Right lobe of liver (tissue), 6 donors: ENCODE measurements at regions not wholly inside any gene's neighbourhood (a gene's known extent, or its start where the extent isn't known, plus 50 kb on each side); places are given as distances from the start of the nearest gene placed in this dataset.

Source experiments
- ATAC-seq, 4 donors: fragments of 200-7000 bp; cut with Tn5 transposase; one replicate each; pipeline ENCODE4 v1.9.1; 2020; ENCODE audit warnings: mild to moderate bottlenecking in 4 of 4, moderate library complexity in 4 of 4
- DNase-seq, 3 donors: peaks; one replicate each; pipeline ENCODE4 v3.0.0-alpha.2; 2020
- H3K27ac ChIP-seq, 3 donors: fragments of 200-600 bp; one replicate each; pipeline ENCODE4 v1.8.0; 2022
- H3K27me3 ChIP-seq, 2 donors: fragments of 200-600 bp; one replicate each; pipeline ENCODE4 v1.8.0; 2022
- H3K36me3 ChIP-seq, 4 donors: fragments of 200-600 bp; sonication (generic) in 1 of 4; one replicate each; pipeline versions ENCODE4 v1.5.1 to v1.8.0; 2017 to 2022; ENCODE audit warnings: control low read depth in 1 of 4
- H3K4me1 ChIP-seq, 4 donors: fragments of 200-600 bp; sonication (generic) in 1 of 4; one replicate each; pipeline versions ENCODE4 v1.5.1 to v1.8.0; 2017 to 2022; ENCODE audit warnings: control low read depth in 1 of 4
- H3K4me3 ChIP-seq, 3 donors: fragments of 200-600 bp; one replicate each; pipeline ENCODE4 v1.8.0; 2022
- H3K9me3 ChIP-seq, 4 donors: fragments of 200-600 bp; sonication (generic) in 1 of 4; one replicate each; pipeline versions ENCODE4 v1.5.1 to v1.8.0; 2017 to 2022; ENCODE audit warnings: control low read depth in 1 of 4
- POLR2A ChIP-seq: fragments of 450-650 bp; IDR thresholded peaks from one replicate; pipeline ENCODE4 v1.6.1; 2017; ENCODE audit warnings: antibody characterized with exemption, mild to moderate bottlenecking
- WGBS: methylation state at CpG from one replicate; pipeline ENCODE4 v1.1.6; 2018; ENCODE audit warnings: low coverage, low lambda C conversion rate; ENCODE audit not compliant: insufficient coverage; ENCODE audit errors: missing lambda C conversion rate; 5-methylcytosine and 5-hydroxymethylcytosine counted together
- intact Hi-C, 2 donors: fragments of 100-400 bp; cut with DNase I; formaldehyde crosslinking; loops; one replicate each; pipeline versions ENCODE4 v1.11.2 to v1.14.1; 2022
- TF ChIP-seq, protein P1 (sequence below), 4 donors: fragments of 200-600 bp in 3 of 4; fragments of 450-650 bp in 1 of 4; IDR thresholded peaks; one replicate each; pipeline versions ENCODE4 v1.5.1 to v1.8.0; 2016 to 2022; ENCODE audit warnings: antibody characterized with exemption in 4 of 4, mild to moderate bottlenecking in 2 of 4
- donor health status: DM: no; HTN: yes; CAD: no.
- donor health status: DM: no; HTN: no; CAD: no.
- donor health status: DM: no; HTN: no; CAD: no.
- donor health status: DM: no; HTN: yes; CAD: no.
- donor health status: DM: no; HTN: yes; CAD: no.

GRCh38 chr1:209485167-209485566 lies 98.3 kb upstream of the CAMK1G start:
- DNase-seq, result no peak
- intact Hi-C loops, result no loop called here
- ATAC-seq, result no peak
- H3K9me3 ChIP-seq, result no peaks in the 10 kb centered on the region
- H3K36me3 ChIP-seq, result no peaks in the 10 kb centered on the region
- no peaks in the 10 kb centered on the region for H3K27me3 ChIP-seq
- H3K27ac ChIP-seq, result no peak overlapping the region
- no peaks in the 10 kb centered on the region for H3K4me1 ChIP-seq
- 100% methylated on average over 1 of the region's 2 CpGs for WGBS
- H3K4me3 ChIP-seq, result no peak overlapping the region
- no peak for TF ChIP-seq POLR2A
- TF ChIP-seq, protein P1, sequence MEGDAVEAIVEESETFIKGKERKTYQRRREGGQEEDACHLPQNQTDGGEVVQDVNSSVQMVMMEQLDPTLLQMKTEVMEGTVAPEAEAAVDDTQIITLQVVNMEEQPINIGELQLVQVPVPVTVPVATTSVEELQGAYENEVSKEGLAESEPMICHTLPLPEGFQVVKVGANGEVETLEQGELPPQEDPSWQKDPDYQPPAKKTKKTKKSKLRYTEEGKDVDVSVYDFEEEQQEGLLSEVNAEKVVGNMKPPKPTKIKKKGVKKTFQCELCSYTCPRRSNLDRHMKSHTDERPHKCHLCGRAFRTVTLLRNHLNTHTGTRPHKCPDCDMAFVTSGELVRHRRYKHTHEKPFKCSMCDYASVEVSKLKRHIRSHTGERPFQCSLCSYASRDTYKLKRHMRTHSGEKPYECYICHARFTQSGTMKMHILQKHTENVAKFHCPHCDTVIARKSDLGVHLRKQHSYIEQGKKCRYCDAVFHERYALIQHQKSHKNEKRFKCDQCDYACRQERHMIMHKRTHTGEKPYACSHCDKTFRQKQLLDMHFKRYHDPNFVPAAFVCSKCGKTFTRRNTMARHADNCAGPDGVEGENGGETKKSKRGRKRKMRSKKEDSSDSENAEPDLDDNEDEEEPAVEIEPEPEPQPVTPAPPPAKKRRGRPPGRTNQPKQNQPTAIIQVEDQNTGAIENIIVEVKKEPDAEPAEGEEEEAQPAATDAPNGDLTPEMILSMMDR (IDR thresholded peaks at IDR 0.05), result no peak

GRCh38 chr1:209485751-209486150 lies 97.8 kb upstream of the CAMK1G start:
- no peaks in the 10 kb centered on the region for H3K27me3 ChIP-seq
- H3K4me1 ChIP-seq, result no peaks in the 10 kb centered on the region
- 66% methylated on average over 3 of the region's 3 CpGs for WGBS
- TF ChIP-seq, protein P1 (IDR thresholded peaks at IDR 0.05), result no peak
- no peak for TF ChIP-seq POLR2A
- no peak for DNase-seq
- H3K4me3 ChIP-seq, result no peak overlapping the region
- no peaks in the 10 kb centered on the region for H3K9me3 ChIP-seq
- intact Hi-C loops, result no loop called here
- no peak for ATAC-seq
- no peaks in the 10 kb centered on the region for H3K36me3 ChIP-seq
- no peak overlapping the region for H3K27ac ChIP-seq

GRCh38 chr1:209486861-209487593 lies 96.5 kb upstream of the CAMK1G start:
- Histone ChIP-seq H3K27ac (no peak overlapping the region), H3K4me1 (no peaks in the 10 kb centered on the region), H3K27me3 (no peaks in the 10 kb centered on the region), H3K4me3 (no peak overlapping the region), H3K36me3 (no peaks in the 10 kb centered on the region), H3K9me3 (no peaks in the 10 kb centered on the region)
- no peak for DNase-seq
- ATAC-seq, result no peak
- WGBS, result 83% methylated on average over 1 of the region's 1 CpG
- intact Hi-C loops, result no loop called here
- no peak for TF ChIP-seq POLR2A
- TF ChIP-seq, protein P1 (IDR thresholded peaks at IDR 0.05), result no peak

DNA sequence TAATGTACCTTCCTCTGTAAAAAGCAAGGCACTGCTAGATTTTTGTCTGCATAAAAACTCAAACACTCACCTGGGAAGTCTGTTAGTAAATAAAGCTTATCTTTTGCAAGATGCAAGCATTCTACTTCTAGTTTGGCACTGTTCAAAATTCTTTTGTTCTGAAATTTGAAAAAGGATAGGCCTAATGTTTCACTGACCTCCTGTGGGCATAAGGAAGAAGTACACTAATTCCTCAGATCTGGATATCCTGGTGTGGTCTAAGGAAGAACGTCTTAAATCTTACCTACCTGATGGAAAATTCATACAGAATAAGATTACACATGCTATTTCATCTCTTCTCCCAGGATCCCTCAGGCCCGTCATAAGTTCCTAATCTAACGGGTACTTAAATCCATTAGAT lies 93.5 kb upstream of the CAMK1G start:
- no peaks in the 10 kb centered on the region for H3K36me3 ChIP-seq

More for the DNA sequence above, 93.5 kb upstream of the CAMK1G start:
- no peaks in the 10 kb centered on the region for H3K27me3 ChIP-seq
- ATAC-seq, result no peak
- H3K4me3 ChIP-seq, result no peak overlapping the region
- WGBS, result 55% methylated on average over 3 of the region's 3 CpGs
- intact Hi-C loops, result no loop called here
- no peak for DNase-seq
- peaks cover 0 to 7% (median 3%) of the 10 kb centered on the region in 4 donors for H3K4me1 ChIP-seq
- TF ChIP-seq POLR2A, result no peak
- TF ChIP-seq, protein P1 (IDR thresholded peaks at IDR 0.05), result no peak
- H3K9me3 ChIP-seq, result no peaks in the 10 kb centered on the region
- no peak overlapping the region for H3K27ac ChIP-seq
